ENCODE measurements at regions not wholly inside any gene's neighbourhood (a gene's known extent, or its start where the extent isn't known, plus 50 kb on each side); places are given as distances from the start of the nearest gene placed in this dataset.

- no peak overlapping the region for H3K18ac ChIP-seq (ENCODE audit: insufficient read length, low read depth, low read length)
- no peaks in the 10 kb centered on the region for H3K79me1 ChIP-seq (ENCODE audit: insufficient read depth, low read depth, low read length, poor library complexity, severe bottlenecking)
- no peak overlapping the region for H3K56ac ChIP-seq (ENCODE audit: insufficient read length, low read depth, low read length)
- Mint-ChIP-seq H3K4me3 (no peak overlapping the region), H3K36me3 (ENCODE audit: insufficient read depth in 1 of 3, low read depth in 3 of 3) (peaks cover 6 to 11% (median 10%) of the 10 kb centered on the region in 3 experiments), H3K4me1 (peaks cover 8 to 12% of the 10 kb centered on the region in 2 experiments), H3K9me3 (peaks cover 10 to 14% of the 10 kb centered on the region in 2 experiments), H3K27ac (no peak overlapping the region), H3K27me3 (ENCODE audit: low read depth) (no peaks in the 10 kb centered on the region)
- no peak for DNase-seq
- H3K27me3 ChIP-seq (ENCODE audit: insufficient read depth, low read length) = no peaks in the 10 kb centered on the region
- H4K8ac ChIP-seq (replicated peaks; ENCODE audit: insufficient read length, low read depth, low read length) = no peak overlapping the region
- no peak overlapping the region for H4K5ac ChIP-seq (ENCODE audit: insufficient read length, low read depth, low read length)
- no CpG with 5 or more reads among the region's 3 CpGs for WGBS (ENCODE audit: extremely low coverage, insufficient read length, low lambda C conversion rate)
- H2BK15ac ChIP-seq (ENCODE audit: low read depth, low read length) = no peak overlapping the region
- H2BK120ac ChIP-seq (ENCODE audit: low read depth, low read length, poor library complexity, severe bottlenecking) = no peak overlapping the region
- no peaks in the 10 kb centered on the region for H3K23me2 ChIP-seq (ENCODE audit: insufficient read length, low read depth, low read length, poor library complexity, severe bottlenecking)
- H3K79me2 ChIP-seq (ENCODE audit: insufficient read depth, low read length) = no peaks in the 10 kb centered on the region
- no peak overlapping the region for H4K91ac ChIP-seq (ENCODE audit: insufficient read length, low read depth, low read length)
- no peaks in the 10 kb centered on the region for H3K9me3 ChIP-seq (ENCODE audit: control insufficient read depth, low read depth, low read length)
- no peak overlapping the region for H3K14ac ChIP-seq (ENCODE audit: insufficient read depth, low read length)
- no peak overlapping the region for H2BK5ac ChIP-seq (ENCODE audit: insufficient read length, low read length)
- no peak overlapping the region for H2BK20ac ChIP-seq (ENCODE audit: low read depth, low read length, poor library complexity, severe bottlenecking)
- no peak overlapping the region for H3K27ac ChIP-seq (ENCODE audit: insufficient read length, low read depth, low read length)
- H3K4me2 ChIP-seq (ENCODE audit: insufficient read depth, insufficient read length, low read length) = no peak overlapping the region
- H3K9ac ChIP-seq (ENCODE audit: extremely low read depth, insufficient read length, low read length) = no peak overlapping the region
- H3K4me1 ChIP-seq (ENCODE audit: insufficient read depth, low read length) = 0 out of 2 replicates have a peak, but pooled peaks cover 3% of the 10 kb centered on the region
- TF ChIP-seq CTCF (conservative IDR thresholded peaks at IDR 0.05) = no peak
- no peak overlapping the region for H2BK12ac ChIP-seq (ENCODE audit: insufficient read length, low read depth, low read length)
- no peak overlapping the region for H3K4ac ChIP-seq (ENCODE audit: low read depth, low read length)
- H2AFZ ChIP-seq (ENCODE audit: low read length) = no peak overlapping the region
- no peaks in the 10 kb centered on the region for H4K20me1 ChIP-seq (ENCODE audit: control insufficient read depth, insufficient read depth, insufficient read length)
- H3T11ph ChIP-seq (ENCODE audit: low read length) = no peak overlapping the region
- no peak overlapping the region for H2AK5ac ChIP-seq (ENCODE audit: insufficient read length, low read length)
- no peak overlapping the region for H3K23ac ChIP-seq (ENCODE audit: insufficient read length, low read depth, low read length)
Measured at GRCh38 chr5:117107859-117108258, 533.2 kb upstream of the SEMA6A start.
